ENCODE measurements at regions not wholly inside any gene's neighbourhood (a gene's known extent, or its start where the extent isn't known, plus 50 kb on each side); places are given as distances from the start of the nearest gene placed in this dataset.
A peak's percentile ranks its signal among the peaks of the same experiment; 100 is the strongest.

DNA sequence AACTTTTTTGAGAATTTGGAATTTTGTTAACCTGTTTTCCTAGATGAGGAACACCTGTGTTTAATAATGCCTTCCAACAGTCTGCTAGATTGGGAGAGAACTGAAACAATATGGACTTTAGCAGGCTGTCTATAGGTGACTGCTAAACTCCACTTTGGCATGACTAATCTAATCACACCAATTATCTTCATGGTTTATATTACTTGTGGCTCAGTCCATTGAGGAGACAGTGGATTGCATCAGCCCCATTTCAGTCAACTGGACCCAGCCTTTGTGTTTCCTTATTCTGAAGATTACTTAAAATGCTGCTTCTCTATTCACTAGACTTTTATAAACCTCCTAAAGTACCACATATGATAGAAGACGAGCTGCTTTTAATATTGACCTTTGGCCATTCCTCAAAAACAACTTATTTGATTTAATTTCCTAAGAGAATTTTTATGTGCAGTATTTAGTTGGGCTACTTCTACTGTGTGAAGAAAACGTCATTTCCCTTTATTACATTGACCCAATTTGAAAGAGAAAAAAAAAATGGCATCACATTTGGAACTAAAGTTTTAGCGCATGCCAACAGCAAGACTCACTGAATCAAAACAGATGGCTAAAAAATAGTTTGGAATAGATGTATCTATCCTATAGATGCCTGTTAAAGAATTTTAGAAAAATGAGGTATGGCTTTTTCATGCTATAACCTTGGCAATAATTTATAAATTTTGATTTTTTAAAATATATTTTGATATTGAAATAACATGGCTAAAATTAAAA is 295.8 kb downstream of the NDFIP2 start (continued):
- TF ChIP-seq, protein P1, sequence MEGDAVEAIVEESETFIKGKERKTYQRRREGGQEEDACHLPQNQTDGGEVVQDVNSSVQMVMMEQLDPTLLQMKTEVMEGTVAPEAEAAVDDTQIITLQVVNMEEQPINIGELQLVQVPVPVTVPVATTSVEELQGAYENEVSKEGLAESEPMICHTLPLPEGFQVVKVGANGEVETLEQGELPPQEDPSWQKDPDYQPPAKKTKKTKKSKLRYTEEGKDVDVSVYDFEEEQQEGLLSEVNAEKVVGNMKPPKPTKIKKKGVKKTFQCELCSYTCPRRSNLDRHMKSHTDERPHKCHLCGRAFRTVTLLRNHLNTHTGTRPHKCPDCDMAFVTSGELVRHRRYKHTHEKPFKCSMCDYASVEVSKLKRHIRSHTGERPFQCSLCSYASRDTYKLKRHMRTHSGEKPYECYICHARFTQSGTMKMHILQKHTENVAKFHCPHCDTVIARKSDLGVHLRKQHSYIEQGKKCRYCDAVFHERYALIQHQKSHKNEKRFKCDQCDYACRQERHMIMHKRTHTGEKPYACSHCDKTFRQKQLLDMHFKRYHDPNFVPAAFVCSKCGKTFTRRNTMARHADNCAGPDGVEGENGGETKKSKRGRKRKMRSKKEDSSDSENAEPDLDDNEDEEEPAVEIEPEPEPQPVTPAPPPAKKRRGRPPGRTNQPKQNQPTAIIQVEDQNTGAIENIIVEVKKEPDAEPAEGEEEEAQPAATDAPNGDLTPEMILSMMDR (IDR thresholded peaks at IDR 0.05): no peak
- TF ChIP-seq ZNF317 (CRISPR knock-in tag; IDR thresholded peaks at IDR 0.05; ENCODE audit: borderline replicate concordance, low read depth): no peak
- no peak for TF ChIP-seq CREB1 (CRISPR knock-in tag; IDR thresholded peaks at IDR 0.05)
- TF ChIP-seq ZNF138 (CRISPR knock-in tag; conservative IDR thresholded peaks at IDR 0.05): no peak
- TF ChIP-seq, protein P2, sequence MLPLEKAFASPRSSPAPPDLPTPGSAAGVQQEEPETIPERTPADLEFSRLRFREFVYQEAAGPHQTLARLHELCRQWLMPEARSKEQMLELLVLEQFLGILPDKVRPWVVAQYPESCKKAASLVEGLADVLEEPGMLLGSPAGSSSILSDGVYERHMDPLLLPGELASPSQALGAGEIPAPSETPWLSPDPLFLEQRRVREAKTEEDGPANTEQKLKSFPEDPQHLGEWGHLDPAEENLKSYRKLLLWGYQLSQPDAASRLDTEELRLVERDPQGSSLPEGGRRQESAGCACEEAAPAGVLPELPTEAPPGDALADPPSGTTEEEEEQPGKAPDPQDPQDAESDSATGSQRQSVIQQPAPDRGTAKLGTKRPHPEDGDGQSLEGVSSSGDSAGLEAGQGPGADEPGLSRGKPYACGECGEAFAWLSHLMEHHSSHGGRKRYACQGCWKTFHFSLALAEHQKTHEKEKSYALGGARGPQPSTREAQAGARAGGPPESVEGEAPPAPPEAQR (CRISPR knock-in tag; IDR thresholded peaks at IDR 0.05): no peak

DNA sequence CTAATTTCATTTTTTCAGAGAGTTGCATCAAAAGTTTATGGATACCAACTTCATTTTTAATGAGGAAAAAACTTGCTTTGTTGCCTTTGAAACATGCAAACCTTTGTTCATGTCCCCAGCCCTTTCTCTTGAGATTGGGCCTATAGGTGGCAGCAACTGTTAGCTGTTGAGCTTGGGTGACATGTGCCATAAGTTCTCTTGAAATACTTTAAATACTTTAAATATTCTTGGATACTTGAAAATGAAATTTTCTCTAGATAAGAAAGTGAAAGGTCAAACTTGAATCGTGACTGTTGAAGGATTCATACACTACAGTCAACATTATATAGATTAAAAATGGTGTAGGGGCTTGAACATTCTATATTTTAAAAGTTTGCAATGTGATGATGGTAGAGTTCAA is 294.9 kb downstream of the NDFIP2 start:
- no peak overlapping the region for H3K27ac Mint-ChIP-seq
- TF ChIP-seq, protein P3, sequence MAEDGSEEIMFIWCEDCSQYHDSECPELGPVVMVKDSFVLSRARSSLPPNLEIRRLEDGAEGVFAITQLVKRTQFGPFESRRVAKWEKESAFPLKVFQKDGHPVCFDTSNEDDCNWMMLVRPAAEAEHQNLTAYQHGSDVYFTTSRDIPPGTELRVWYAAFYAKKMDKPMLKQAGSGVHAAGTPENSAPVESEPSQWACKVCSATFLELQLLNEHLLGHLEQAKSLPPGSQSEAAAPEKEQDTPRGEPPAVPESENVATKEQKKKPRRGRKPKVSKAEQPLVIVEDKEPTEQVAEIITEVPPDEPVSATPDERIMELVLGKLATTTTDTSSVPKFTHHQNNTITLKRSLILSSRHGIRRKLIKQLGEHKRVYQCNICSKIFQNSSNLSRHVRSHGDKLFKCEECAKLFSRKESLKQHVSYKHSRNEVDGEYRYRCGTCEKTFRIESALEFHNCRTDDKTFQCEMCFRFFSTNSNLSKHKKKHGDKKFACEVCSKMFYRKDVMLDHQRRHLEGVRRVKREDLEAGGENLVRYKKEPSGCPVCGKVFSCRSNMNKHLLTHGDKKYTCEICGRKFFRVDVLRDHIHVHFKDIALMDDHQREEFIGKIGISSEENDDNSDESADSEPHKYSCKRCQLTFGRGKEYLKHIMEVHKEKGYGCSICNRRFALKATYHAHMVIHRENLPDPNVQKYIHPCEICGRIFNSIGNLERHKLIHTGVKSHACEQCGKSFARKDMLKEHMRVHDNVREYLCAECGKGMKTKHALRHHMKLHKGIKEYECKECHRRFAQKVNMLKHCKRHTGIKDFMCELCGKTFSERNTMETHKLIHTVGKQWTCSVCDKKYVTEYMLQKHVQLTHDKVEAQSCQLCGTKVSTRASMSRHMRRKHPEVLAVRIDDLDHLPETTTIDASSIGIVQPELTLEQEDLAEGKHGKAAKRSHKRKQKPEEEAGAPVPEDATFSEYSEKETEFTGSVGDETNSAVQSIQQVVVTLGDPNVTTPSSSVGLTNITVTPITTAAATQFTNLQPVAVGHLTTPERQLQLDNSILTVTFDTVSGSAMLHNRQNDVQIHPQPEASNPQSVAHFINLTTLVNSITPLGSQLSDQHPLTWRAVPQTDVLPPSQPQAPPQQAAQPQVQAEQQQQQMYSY (CRISPR knock-in tag; IDR thresholded peaks at IDR 0.05): no peak
- TF ChIP-seq, protein P4, sequence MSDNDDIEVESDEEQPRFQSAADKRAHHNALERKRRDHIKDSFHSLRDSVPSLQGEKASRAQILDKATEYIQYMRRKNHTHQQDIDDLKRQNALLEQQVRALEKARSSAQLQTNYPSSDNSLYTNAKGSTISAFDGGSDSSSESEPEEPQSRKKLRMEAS (CRISPR knock-in tag; IDR thresholded peaks at IDR 0.05): 0 out of 2 replicates have a peak, but pooled peaks have one; percentile 19
- TF ChIP-seq, protein P1 (IDR thresholded peaks at IDR 0.05): peak; percentile 27; the same call in 1 of the 2 replicates
- TF ChIP-seq EMX1 (CRISPR knock-in tag; IDR thresholded peaks at IDR 0.05): no peak
- H3K4me3 Mint-ChIP-seq: no peak overlapping the region
- CTCF ChIA-PET: interaction anchor here (0.5 to 1.5 kb wide), 3 partner anchors 555 to 580 kb away, joined by 3 to 4 read pairs (median 3); partner anchors contain the start of gene SPRY2
- peaks cover 8% of the 10 kb centered on the region for H3K9me3 Mint-ChIP-seq
- peaks cover 7% of the 10 kb centered on the region for H3K36me3 Mint-ChIP-seq
- POLR2A ChIA-PET: no interaction called here
- peaks cover 25% of the 10 kb centered on the region for H3K4me1 Mint-ChIP-seq
- DNase-seq (ENCODE audit: low spot score) (peak; percentile 23), ATAC-seq (peak; percentile 82)
- H3K27me3 Mint-ChIP-seq (ENCODE audit: low read depth): no peaks in the 10 kb centered on the region

DNA sequence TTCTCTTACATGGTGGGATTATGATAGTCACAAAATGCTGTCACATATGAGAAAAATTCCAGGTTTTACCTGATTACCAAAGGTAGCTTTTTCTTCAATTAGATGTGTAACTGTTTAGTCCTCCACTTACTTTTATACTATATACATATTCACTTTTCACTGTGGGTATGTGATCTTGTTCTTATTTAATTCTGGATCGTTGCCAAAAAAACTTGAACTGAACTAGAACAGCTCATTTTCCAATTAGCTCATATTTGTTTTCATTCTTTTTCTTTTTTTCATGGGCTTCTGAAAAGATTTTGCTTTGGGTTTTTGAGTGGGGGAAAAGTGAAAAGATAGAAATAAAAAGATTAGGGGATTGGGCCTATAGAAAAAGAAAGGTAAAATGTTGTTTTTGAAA is 291.9 kb downstream of the NDFIP2 start:
- H3K27me3 Mint-ChIP-seq (ENCODE audit: low read depth): no peaks in the 10 kb centered on the region
- peaks cover 9% of the 10 kb centered on the region for H3K36me3 Mint-ChIP-seq
- H3K9me3 Mint-ChIP-seq: peaks cover 10% of the 10 kb centered on the region
- no peak for ATAC-seq
- DNase-seq (ENCODE audit: low spot score): no peak
- H3K4me3 Mint-ChIP-seq: no peak overlapping the region
- ChIA-PET POLR2A (no interaction called here), CTCF (no interaction called here)
- TF ChIP-seq, protein P5, sequence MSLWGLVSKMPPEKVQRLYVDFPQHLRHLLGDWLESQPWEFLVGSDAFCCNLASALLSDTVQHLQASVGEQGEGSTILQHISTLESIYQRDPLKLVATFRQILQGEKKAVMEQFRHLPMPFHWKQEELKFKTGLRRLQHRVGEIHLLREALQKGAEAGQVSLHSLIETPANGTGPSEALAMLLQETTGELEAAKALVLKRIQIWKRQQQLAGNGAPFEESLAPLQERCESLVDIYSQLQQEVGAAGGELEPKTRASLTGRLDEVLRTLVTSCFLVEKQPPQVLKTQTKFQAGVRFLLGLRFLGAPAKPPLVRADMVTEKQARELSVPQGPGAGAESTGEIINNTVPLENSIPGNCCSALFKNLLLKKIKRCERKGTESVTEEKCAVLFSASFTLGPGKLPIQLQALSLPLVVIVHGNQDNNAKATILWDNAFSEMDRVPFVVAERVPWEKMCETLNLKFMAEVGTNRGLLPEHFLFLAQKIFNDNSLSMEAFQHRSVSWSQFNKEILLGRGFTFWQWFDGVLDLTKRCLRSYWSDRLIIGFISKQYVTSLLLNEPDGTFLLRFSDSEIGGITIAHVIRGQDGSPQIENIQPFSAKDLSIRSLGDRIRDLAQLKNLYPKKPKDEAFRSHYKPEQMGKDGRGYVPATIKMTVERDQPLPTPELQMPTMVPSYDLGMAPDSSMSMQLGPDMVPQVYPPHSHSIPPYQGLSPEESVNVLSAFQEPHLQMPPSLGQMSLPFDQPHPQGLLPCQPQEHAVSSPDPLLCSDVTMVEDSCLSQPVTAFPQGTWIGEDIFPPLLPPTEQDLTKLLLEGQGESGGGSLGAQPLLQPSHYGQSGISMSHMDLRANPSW (CRISPR knock-in tag; conservative IDR thresholded peaks at IDR 0.05; ENCODE audit: low read depth): no peak
- TF ChIP-seq, protein P6, sequence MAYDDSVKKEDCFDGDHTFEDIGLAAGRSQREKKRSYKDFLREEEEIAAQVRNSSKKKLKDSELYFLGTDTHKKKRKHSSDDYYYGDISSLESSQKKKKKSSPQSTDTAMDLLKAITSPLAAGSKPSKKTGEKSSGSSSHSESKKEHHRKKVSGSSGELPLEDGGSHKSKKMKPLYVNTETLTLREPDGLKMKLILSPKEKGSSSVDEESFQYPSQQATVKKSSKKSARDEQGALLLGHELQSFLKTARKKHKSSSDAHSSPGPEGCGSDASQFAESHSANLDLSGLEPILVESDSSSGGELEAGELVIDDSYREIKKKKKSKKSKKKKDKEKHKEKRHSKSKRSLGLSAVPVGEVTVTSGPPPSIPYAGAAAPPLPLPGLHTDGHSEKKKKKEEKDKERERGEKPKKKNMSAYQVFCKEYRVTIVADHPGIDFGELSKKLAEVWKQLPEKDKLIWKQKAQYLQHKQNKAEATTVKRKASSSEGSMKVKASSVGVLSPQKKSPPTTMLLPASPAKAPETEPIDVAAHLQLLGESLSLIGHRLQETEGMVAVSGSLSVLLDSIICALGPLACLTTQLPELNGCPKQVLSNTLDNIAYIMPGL (CRISPR knock-in tag; IDR thresholded peaks at IDR 0.05): no peak
- TF ChIP-seq SMAD4 (CRISPR knock-in tag; IDR thresholded peaks at IDR 0.05): no peak
- no peak overlapping the region for H3K27ac Mint-ChIP-seq
- H3K4me1 Mint-ChIP-seq: peaks cover 16% of the 10 kb centered on the region
